Neural progenitor cell (in vitro differentiated cells): ENCODE measurements at regions not wholly inside any gene's neighbourhood (a gene's known extent, or its start where the extent isn't known, plus 50 kb on each side); places are given as distances from the start of the nearest gene placed in this dataset.
A peak's percentile ranks its signal among the peaks of the same experiment; 100 is the strongest.

Experiments used
- DNase-seq: peaks from one replicate; pipeline ENCODE4 v3.0.0-alpha.2; 2016; ENCODE audit warnings: low spot score
- H2AFZ ChIP-seq: fragments of 200-600 bp; sonication (generic); replicated peaks from 2 replicates; pipeline ENCODE4 v1.6.1; 2016; ENCODE audit warnings: antibody characterized with exemption
- H3F3A ChIP-seq: fragments of 200-600 bp; sonication (generic); 2 replicates; pipeline ENCODE4 v1.6.1; 2016; ENCODE audit warnings: antibody characterized with exemption, low read depth
- H3K27ac ChIP-seq: fragments of 200-600 bp; sonication (generic); 2 replicates; pipeline ENCODE4 v1.5.1; 2016; ENCODE audit warnings: mild to moderate bottlenecking
- H3K27me3 ChIP-seq: fragments of 200-600 bp; sonication (generic); 2 replicates; pipeline ENCODE4 v1.6.1; 2016; ENCODE audit warnings: mild to moderate bottlenecking, moderate library complexity
- H3K36me3 ChIP-seq: fragments of 200-600 bp; sonication (generic); 2 replicates; pipeline ENCODE4 v1.5.1; 2016
- H3K4me1 ChIP-seq: fragments of 200-600 bp; sonication (generic); 2 replicates; pipeline ENCODE4 v1.6.1; 2016; ENCODE audit warnings: mixed run types
- H3K4me2 ChIP-seq: fragments of 200-600 bp; sonication (generic); 2 replicates; pipeline ENCODE4 v1.6.1; 2016
- H3K4me3 ChIP-seq: fragments of 200-600 bp; sonication (generic); 2 replicates; pipeline ENCODE4 v1.5.1; 2016
- H3K79me2 ChIP-seq: fragments of 200-600 bp; sonication (generic); 2 replicates; pipeline ENCODE4 v1.6.1; 2016; ENCODE audit warnings: low read depth
- H3K9ac ChIP-seq: fragments of 200-600 bp; sonication (generic); 2 replicates; pipeline ENCODE4 v1.6.1; 2016
- H3K9me3 ChIP-seq: fragments of 200-600 bp; sonication (generic); 2 replicates; pipeline ENCODE4 v1.5.1; 2016; ENCODE audit warnings: low read depth
- H4K20me1 ChIP-seq: fragments of 200-600 bp; sonication (generic); 2 replicates; pipeline ENCODE4 v1.6.1; 2016; ENCODE audit warnings: low read depth
- H3K27ac Mint-ChIP-seq: 3 replicates; pipeline ENCODE4 v1.8.0; 2021; ENCODE audit warnings: mixed read lengths
- H3K27me3 Mint-ChIP-seq: 2 replicates; pipeline ENCODE4 v1.8.0; 2022; ENCODE audit warnings: low read depth, mild to moderate bottlenecking, inconsistent platforms, moderate library complexity, mixed read lengths; ENCODE audit not compliant: insufficient read depth
- H3K36me3 Mint-ChIP-seq: 3 replicates; pipeline ENCODE4 v1.8.0; 2021; ENCODE audit warnings: mixed read lengths
- H3K4me1 Mint-ChIP-seq: 3 replicates; pipeline ENCODE4 v1.8.0; 2021; ENCODE audit warnings: mixed read lengths
- H3K4me3 Mint-ChIP-seq: 3 replicates; pipeline ENCODE4 v1.8.0; 2021; ENCODE audit warnings: mild to moderate bottlenecking, moderate library complexity, mixed read lengths
- H3K9me3 Mint-ChIP-seq: 3 replicates; pipeline ENCODE4 v1.8.0; 2020; ENCODE audit warnings: mixed read lengths
- EZH2 ChIP-seq: fragments of 200-600 bp; sonication (generic); IDR thresholded peaks from 2 replicates; pipeline ENCODE4 v1.6.1; 2017; ENCODE audit warnings: antibody characterized with exemption, mild to moderate bottlenecking, moderate library complexity
- EZH2phosphoT487 ChIP-seq: fragments of 200-600 bp; sonication (generic); IDR thresholded peaks from 2 replicates; pipeline ENCODE4 v1.6.1; 2017; ENCODE audit warnings: antibody characterized with exemption
- TF ChIP-seq, protein P1 (sequence below): fragments of 200-600 bp; sonication (generic); IDR thresholded peaks from 2 replicates; pipeline ENCODE4 v1.5.1; 2017; ENCODE audit warnings: antibody characterized with exemption, mild to moderate bottlenecking

GRCh38 chr11:41519696-41520095 is 60.2 kb upstream of the LRRC4C start:
- H3K4me1 ChIP-seq, result no peaks in the 10 kb centered on the region
- no peaks in the 10 kb centered on the region for H3K79me2 ChIP-seq
- Mint-ChIP-seq H3K9me3 (no peaks in the 10 kb centered on the region), H3K4me1 (peaks cover 11% of the 10 kb centered on the region), H3K27me3 (peaks cover under 1% of the 10 kb centered on the region), H3K36me3 (no peaks in the 10 kb centered on the region), H3K27ac (no peak overlapping the region), H3K4me3 (no peak overlapping the region)
- TF ChIP-seq EZH2 (no peak), EZH2phosphoT487 (no peak)
- TF ChIP-seq, protein P1, sequence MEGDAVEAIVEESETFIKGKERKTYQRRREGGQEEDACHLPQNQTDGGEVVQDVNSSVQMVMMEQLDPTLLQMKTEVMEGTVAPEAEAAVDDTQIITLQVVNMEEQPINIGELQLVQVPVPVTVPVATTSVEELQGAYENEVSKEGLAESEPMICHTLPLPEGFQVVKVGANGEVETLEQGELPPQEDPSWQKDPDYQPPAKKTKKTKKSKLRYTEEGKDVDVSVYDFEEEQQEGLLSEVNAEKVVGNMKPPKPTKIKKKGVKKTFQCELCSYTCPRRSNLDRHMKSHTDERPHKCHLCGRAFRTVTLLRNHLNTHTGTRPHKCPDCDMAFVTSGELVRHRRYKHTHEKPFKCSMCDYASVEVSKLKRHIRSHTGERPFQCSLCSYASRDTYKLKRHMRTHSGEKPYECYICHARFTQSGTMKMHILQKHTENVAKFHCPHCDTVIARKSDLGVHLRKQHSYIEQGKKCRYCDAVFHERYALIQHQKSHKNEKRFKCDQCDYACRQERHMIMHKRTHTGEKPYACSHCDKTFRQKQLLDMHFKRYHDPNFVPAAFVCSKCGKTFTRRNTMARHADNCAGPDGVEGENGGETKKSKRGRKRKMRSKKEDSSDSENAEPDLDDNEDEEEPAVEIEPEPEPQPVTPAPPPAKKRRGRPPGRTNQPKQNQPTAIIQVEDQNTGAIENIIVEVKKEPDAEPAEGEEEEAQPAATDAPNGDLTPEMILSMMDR, result no peak
- H3K4me3 ChIP-seq, result no peak overlapping the region
- H3F3A ChIP-seq, result no peaks in the 10 kb centered on the region
- H3K36me3 ChIP-seq, result no peaks in the 10 kb centered on the region
- no peak overlapping the region for H3K9ac ChIP-seq
- DNase-seq, result no peak
- H4K20me1 ChIP-seq, result no peaks in the 10 kb centered on the region
- no peak overlapping the region for H2AFZ ChIP-seq
- H3K27me3 ChIP-seq, result no peaks in the 10 kb centered on the region
- no peak overlapping the region for H3K4me2 ChIP-seq
- H3K9me3 ChIP-seq, result no peaks in the 10 kb centered on the region
- no peak overlapping the region for H3K27ac ChIP-seq

GRCh38 chr11:41522391-41522790 is 62.9 kb upstream of the LRRC4C start:
- TF ChIP-seq EZH2, result no peak
- TF ChIP-seq, protein P1, result no peak
- no peak for TF ChIP-seq EZH2phosphoT487
- no peaks in the 10 kb centered on the region for H3K4me1 ChIP-seq
- no peak overlapping the region for H3K4me2 ChIP-seq
- no peak for DNase-seq
- Mint-ChIP-seq H3K9me3 (peaks cover 3% of the 10 kb centered on the region), H3K4me1 (peaks cover 11% of the 10 kb centered on the region), H3K4me3 (no peak overlapping the region), H3K27me3 (no peaks in the 10 kb centered on the region), H3K36me3 (no peaks in the 10 kb centered on the region), H3K27ac (no peak overlapping the region)
- H3K27me3 ChIP-seq, result no peaks in the 10 kb centered on the region
- H2AFZ ChIP-seq, result no peak overlapping the region
- no peaks in the 10 kb centered on the region for H3K79me2 ChIP-seq
- H3K4me3 ChIP-seq, result no peak overlapping the region
- no peaks in the 10 kb centered on the region for H3K36me3 ChIP-seq
- H3F3A ChIP-seq, result no peaks in the 10 kb centered on the region
- no peaks in the 10 kb centered on the region for H3K9me3 ChIP-seq
- H3K27ac ChIP-seq, result no peak overlapping the region
- H4K20me1 ChIP-seq, result no peaks in the 10 kb centered on the region
- H3K9ac ChIP-seq, result no peak overlapping the region

DNA sequence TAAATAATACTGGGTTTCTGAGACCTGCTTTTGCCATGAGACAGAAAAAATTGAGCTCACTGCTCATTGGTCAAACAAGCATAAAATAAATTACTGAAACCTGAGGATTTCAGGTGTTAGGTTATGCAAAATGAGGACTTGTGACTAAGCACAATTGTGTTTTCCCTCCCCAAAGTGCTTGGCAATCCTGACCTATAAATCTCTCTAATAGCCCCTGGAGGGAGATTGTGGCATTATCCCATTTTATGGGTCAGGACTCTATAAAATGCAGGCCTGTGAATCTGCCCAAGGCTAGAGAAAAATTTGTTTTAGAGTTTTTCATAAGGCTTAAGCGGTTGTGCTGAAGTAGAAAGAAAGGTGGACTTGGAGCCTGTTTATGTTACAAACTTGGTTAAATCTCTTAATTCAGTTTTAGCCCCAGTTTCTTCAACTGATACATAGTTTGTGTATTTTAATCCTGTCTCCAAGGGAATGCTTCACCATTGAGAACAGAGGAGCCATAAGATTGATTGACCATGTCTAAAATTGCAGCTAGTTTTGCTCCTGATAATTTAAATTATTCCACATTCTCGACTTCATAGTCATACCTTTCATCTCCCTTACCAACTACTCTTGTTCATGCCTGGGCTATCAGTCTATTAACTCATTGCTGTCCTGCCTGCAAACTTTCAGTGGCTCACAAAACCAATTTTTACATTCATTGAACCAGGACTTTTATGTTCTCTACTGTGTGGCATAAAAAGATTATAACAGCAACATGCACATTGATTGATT is 63.6 kb upstream of the LRRC4C start:
- peaks cover 3% of the 10 kb centered on the region for H3K9me3 Mint-ChIP-seq
- H3K9me3 ChIP-seq, result no peaks in the 10 kb centered on the region
- no peak for TF ChIP-seq EZH2
- TF ChIP-seq, protein P1, result no peak
- no peak for TF ChIP-seq EZH2phosphoT487
- peak overlapping the region; percentile 5 for H2AFZ ChIP-seq
- H3K4me1 Mint-ChIP-seq, result peaks cover 11% of the 10 kb centered on the region
- no peak overlapping the region for H3K27ac Mint-ChIP-seq
- no peak overlapping the region for H3K4me3 Mint-ChIP-seq
- no peaks in the 10 kb centered on the region for H3K79me2 ChIP-seq
- no peak overlapping the region for H3K27ac ChIP-seq
- H3K4me1 ChIP-seq, result no peaks in the 10 kb centered on the region
- no peaks in the 10 kb centered on the region for H3K36me3 Mint-ChIP-seq
- H3K36me3 ChIP-seq, result peaks cover 2% of the 10 kb centered on the region
- H3K4me2 ChIP-seq, result no peak overlapping the region
- H3K4me3 ChIP-seq, result no peak overlapping the region
- no peaks in the 10 kb centered on the region for H4K20me1 ChIP-seq
- DNase-seq, result no peak
- H3K9ac ChIP-seq, result no peak overlapping the region
- H3F3A ChIP-seq, result no peaks in the 10 kb centered on the region
- H3K27me3 ChIP-seq, result no peaks in the 10 kb centered on the region
- H3K27me3 Mint-ChIP-seq, result no peaks in the 10 kb centered on the region
